ENCODE measurements at regions not wholly inside any gene's neighbourhood (a gene's known extent, or its start where the extent isn't known, plus 50 kb on each side); places are given as distances from the start of the nearest gene placed in this dataset.

DNA sequence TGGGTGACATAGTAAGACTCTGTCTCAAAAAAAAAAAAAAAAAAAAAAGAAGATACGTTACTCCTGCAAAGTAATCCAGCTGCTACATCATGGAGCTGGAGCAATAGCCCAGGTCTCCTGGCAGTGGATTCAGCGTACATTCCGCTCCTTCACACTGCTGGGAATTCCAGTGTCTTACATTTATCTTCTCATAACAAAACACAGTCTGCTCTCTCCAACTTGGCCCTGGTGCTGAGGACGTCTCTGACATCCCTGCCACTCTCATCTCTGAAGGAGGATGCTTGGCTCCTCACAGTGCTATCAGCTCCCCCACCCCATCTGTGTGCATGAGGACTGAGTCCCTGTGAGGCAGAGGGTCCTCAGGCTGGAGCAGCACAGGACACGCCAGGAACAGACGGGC lies 529.8 kb downstream of the CD83 start:
- Histone ChIP-seq H3K4me3 (no peak overlapping the region), H3K9me2 (ENCODE audit: insufficient read depth) (no peaks in the 10 kb centered on the region), H3K4me2 (no peak overlapping the region), H3F3A (ENCODE audit: insufficient read depth, low read depth) (peaks cover 2% of the 10 kb centered on the region; the same call in 1 of the 2 replicates), H3K4me1 (replicated peaks; ENCODE audit: insufficient read depth) (peaks cover 7% of the 10 kb centered on the region), H2AFZ (no peak overlapping the region), H3K9me3 (ENCODE audit: insufficient read depth, low read depth) (no peaks in the 10 kb centered on the region), H3K27ac (no peak overlapping the region), H3K79me2 (ENCODE audit: low read depth) (no peaks in the 10 kb centered on the region), H3K36me3 (ENCODE audit: low read depth) (no peaks in the 10 kb centered on the region), H3K27me3 (ENCODE audit: insufficient read depth, low read depth) (no peaks in the 10 kb centered on the region), H4K20me1 (ENCODE audit: insufficient read depth) (no peaks in the 10 kb centered on the region)
- intact Hi-C loops (cut with micrococcal nuclease; ENCODE audit: unreplicated experiment): no loop called here
- DNase-seq: no peak
- no TSS peak for BruUV-seq (replicated peaks)
- POLR2A ChIA-PET (ENCODE audit: unreplicated experiment): no interaction called here
- no peak for TF ChIP-seq EZH2 (IDR thresholded peaks at IDR 0.05; ENCODE audit: low read depth)
- TF ChIP-seq, protein P1, sequence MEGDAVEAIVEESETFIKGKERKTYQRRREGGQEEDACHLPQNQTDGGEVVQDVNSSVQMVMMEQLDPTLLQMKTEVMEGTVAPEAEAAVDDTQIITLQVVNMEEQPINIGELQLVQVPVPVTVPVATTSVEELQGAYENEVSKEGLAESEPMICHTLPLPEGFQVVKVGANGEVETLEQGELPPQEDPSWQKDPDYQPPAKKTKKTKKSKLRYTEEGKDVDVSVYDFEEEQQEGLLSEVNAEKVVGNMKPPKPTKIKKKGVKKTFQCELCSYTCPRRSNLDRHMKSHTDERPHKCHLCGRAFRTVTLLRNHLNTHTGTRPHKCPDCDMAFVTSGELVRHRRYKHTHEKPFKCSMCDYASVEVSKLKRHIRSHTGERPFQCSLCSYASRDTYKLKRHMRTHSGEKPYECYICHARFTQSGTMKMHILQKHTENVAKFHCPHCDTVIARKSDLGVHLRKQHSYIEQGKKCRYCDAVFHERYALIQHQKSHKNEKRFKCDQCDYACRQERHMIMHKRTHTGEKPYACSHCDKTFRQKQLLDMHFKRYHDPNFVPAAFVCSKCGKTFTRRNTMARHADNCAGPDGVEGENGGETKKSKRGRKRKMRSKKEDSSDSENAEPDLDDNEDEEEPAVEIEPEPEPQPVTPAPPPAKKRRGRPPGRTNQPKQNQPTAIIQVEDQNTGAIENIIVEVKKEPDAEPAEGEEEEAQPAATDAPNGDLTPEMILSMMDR (conservative IDR thresholded peaks at IDR 0.05): no peak
- CTCF ChIA-PET: no interaction called here

DNA sequence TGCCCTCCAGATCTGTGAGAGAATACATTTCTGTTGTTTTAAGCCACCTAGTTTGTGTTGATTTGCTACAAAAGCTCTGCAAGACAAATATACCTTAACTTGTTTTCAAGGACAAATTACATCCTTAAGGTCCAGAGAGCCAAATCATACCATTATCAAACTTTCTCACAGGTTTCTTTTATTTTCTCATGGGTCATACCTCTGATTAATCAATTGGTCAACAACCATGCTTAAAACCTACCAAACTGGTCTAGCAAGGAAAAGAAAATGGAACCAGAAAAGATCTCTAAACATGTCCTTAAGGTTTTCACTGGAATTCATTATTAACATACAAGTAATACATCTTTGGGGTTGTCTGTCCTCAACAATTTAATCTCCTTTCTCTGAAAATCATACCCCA lies 535.0 kb downstream of the CD83 start:
- Histone ChIP-seq H3K4me1 (replicated peaks; ENCODE audit: insufficient read depth) (peaks cover 15% of the 10 kb centered on the region), H3K27me3 (ENCODE audit: insufficient read depth, low read depth) (no peaks in the 10 kb centered on the region), H2AFZ (no peak overlapping the region), H3K9me3 (ENCODE audit: insufficient read depth, low read depth) (no peaks in the 10 kb centered on the region), H3F3A (ENCODE audit: insufficient read depth, low read depth) (peaks cover 4% of the 10 kb centered on the region; the same call in 1 of the 2 replicates), H3K4me3 (no peak overlapping the region), H3K9me2 (ENCODE audit: insufficient read depth) (no peaks in the 10 kb centered on the region), H3K4me2 (peak overlapping the region; percentile 29), H3K79me2 (ENCODE audit: low read depth) (no peaks in the 10 kb centered on the region), H4K20me1 (ENCODE audit: insufficient read depth) (no peaks in the 10 kb centered on the region), H3K27ac (peak overlapping the region; percentile 44; the same call in 1 of the 2 replicates), H3K36me3 (ENCODE audit: low read depth) (no peaks in the 10 kb centered on the region)
- DNase-seq: peak in 1 of 2 experiments; percentile 72
- ChIA-PET CTCF (no interaction called here), POLR2A (ENCODE audit: unreplicated experiment) (no interaction called here)
- BruUV-seq (replicated peaks): no TSS peak
- TF ChIP-seq, protein P1 (conservative IDR thresholded peaks at IDR 0.05): no peak
- no peak for TF ChIP-seq EZH2 (IDR thresholded peaks at IDR 0.05; ENCODE audit: low read depth)
- intact Hi-C loops (cut with micrococcal nuclease; ENCODE audit: unreplicated experiment): no loop called here

DNA sequence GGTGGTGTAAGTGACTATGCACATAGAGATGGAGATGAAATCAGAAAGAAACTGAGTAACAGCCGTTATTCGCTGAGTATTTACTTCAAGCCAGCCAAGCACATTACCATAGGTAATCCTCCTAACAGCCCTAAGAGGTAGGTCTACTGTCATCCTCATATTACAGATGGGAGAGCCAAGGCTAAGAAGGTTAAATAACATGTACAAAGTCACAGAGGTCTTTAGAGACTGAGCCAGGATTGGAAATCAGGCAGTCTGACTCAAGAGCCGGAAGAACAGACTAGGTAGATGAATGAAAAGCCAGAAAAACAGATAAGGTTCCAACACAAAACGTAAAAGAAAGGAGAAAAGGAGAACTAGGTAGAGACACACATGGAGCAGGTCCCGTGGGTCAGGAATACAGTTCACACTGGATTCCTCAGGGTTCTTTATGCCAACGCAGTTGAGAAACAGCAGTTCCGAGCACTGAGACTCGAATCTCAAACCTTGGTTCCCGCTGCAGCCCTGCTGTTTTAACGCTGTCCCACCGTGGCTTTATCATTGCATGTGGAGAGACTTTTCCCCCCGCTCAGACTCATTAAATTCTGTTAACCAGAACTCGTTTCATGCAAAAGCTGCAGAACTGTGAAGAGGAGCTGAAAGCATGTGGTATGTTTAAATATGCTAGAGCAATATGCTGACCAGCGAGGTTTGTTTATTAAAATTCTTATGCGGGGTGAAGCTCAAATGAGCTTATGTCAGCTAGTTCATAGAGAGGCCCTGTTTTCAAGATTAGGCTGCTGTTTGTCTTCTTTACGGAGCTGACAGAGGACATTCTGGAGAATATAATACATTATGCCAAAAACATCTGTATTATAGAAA lies 537.9 kb downstream of the CD83 start:
- CTCF ChIA-PET: no interaction called here

More for the DNA sequence above, 537.9 kb downstream of the CD83 start:
- H3K27me3 ChIP-seq (ENCODE audit: insufficient read depth, low read depth): no peaks in the 10 kb centered on the region
- TF ChIP-seq, protein P1 (conservative IDR thresholded peaks at IDR 0.05): no peak
- no peak for TF ChIP-seq EZH2 (IDR thresholded peaks at IDR 0.05; ENCODE audit: low read depth)
- H3K36me3 ChIP-seq (ENCODE audit: low read depth): no peaks in the 10 kb centered on the region
- peaks cover 4% of the 10 kb centered on the region; the same call in 1 of the 2 replicates for H3F3A ChIP-seq (ENCODE audit: insufficient read depth, low read depth)
- peaks cover 27% of the 10 kb centered on the region for H3K4me1 ChIP-seq (replicated peaks; ENCODE audit: insufficient read depth)
- no peak for DNase-seq
- H3K9me2 ChIP-seq (ENCODE audit: insufficient read depth): no peaks in the 10 kb centered on the region
- intact Hi-C loops (cut with micrococcal nuclease; ENCODE audit: unreplicated experiment): no loop called here
- POLR2A ChIA-PET (ENCODE audit: unreplicated experiment): no interaction called here
- no peaks in the 10 kb centered on the region for H3K9me3 ChIP-seq (ENCODE audit: insufficient read depth, low read depth)
- no peak overlapping the region for H3K4me3 ChIP-seq
- H4K20me1 ChIP-seq (ENCODE audit: insufficient read depth): no peaks in the 10 kb centered on the region
- no TSS peak for BruUV-seq (replicated peaks)
- no peak overlapping the region; the same call in 1 of the 2 replicates for H2AFZ ChIP-seq
- no peaks in the 10 kb centered on the region for H3K79me2 ChIP-seq (ENCODE audit: low read depth)
- no peak overlapping the region for H3K4me2 ChIP-seq
- no peak overlapping the region for H3K27ac ChIP-seq
